ENCODE measurements at regions not wholly inside any gene's neighbourhood (a gene's known extent, or its start where the extent isn't known, plus 50 kb on each side); places are given as distances from the start of the nearest gene placed in this dataset.

- no peak overlapping the region for H3K4me3 ChIP-seq (ENCODE audit: low read depth, low read length)
- in situ Hi-C loops (cut with HindIII; ENCODE audit: low pct_ligation_motif_present, low sequenced_read_pairs): no loop called here
Measured at GRCh38 chr12:127944211-127944899, 322.6 kb upstream of the TMEM132C start.

GRCh38 chr12:127957001-127957660, 309.8 kb upstream of the TMEM132C start:
- H3K27ac ChIP-seq: no peak overlapping the region
- H3K27me3 ChIP-seq (replicated peaks): no peaks in the 10 kb centered on the region
- no peak for TF ChIP-seq CTCF (IDR thresholded peaks at IDR 0.05; ENCODE audit: low read depth, low read length, missing control alignments)
- no peaks in the 10 kb centered on the region for H3K36me3 ChIP-seq (replicated peaks)
- DNase-seq: peak; percentile 52
- in situ Hi-C loops (cut with HindIII; ENCODE audit: low pct_ligation_motif_present, low sequenced_read_pairs): no loop called here
- no peak overlapping the region for H3K4me3 ChIP-seq (ENCODE audit: low read depth, low read length)

More at GRCh38 chr12:127944211-127944899, 322.6 kb upstream of the TMEM132C start:
- no peaks in the 10 kb centered on the region for H3K27me3 ChIP-seq (replicated peaks)
- no peak overlapping the region for H3K27ac ChIP-seq
- no peak for DNase-seq
- no peak for TF ChIP-seq CTCF (IDR thresholded peaks at IDR 0.05; ENCODE audit: low read depth, low read length, missing control alignments)
- H3K36me3 ChIP-seq (replicated peaks): no peaks in the 10 kb centered on the region

- TF ChIP-seq CTCF (IDR thresholded peaks at IDR 0.05; ENCODE audit: low read depth, low read length, missing control alignments): no peak
- Histone ChIP-seq H3K36me3 (replicated peaks) (no peaks in the 10 kb centered on the region), H3K27me3 (replicated peaks) (no peaks in the 10 kb centered on the region), H3K4me3 (ENCODE audit: low read depth, low read length) (no peak overlapping the region), H3K27ac (no peak overlapping the region)
- DNase-seq: no peak
- in situ Hi-C loops (cut with HindIII; ENCODE audit: low pct_ligation_motif_present, low sequenced_read_pairs): no loop called here
Measured at GRCh38 chr12:127962303-127962702, 304.7 kb upstream of the TMEM132C start.

GRCh38 chr12:127963933-127964332, 303.0 kb upstream of the TMEM132C start:
- no peak overlapping the region for H3K27ac ChIP-seq
- no peak for DNase-seq
- TF ChIP-seq CTCF (IDR thresholded peaks at IDR 0.05; ENCODE audit: low read depth, low read length, missing control alignments): no peak
- no peaks in the 10 kb centered on the region for H3K36me3 ChIP-seq (replicated peaks)
- H3K4me3 ChIP-seq (ENCODE audit: low read depth, low read length): no peak overlapping the region
- H3K27me3 ChIP-seq (replicated peaks): no peaks in the 10 kb centered on the region
- in situ Hi-C loops (cut with HindIII; ENCODE audit: low pct_ligation_motif_present, low sequenced_read_pairs): no loop called here

GRCh38 chr12:127964717-127965116, 302.3 kb upstream of the TMEM132C start:
- Histone ChIP-seq H3K27ac (no peak overlapping the region), H3K4me3 (ENCODE audit: low read depth, low read length) (no peak overlapping the region), H3K27me3 (replicated peaks) (no peaks in the 10 kb centered on the region), H3K36me3 (replicated peaks) (no peaks in the 10 kb centered on the region)
- in situ Hi-C loops (cut with HindIII; ENCODE audit: low pct_ligation_motif_present, low sequenced_read_pairs): no loop called here
- DNase-seq: peak; percentile 77
- peak; percentile 56 for TF ChIP-seq CTCF (IDR thresholded peaks at IDR 0.05; ENCODE audit: low read depth, low read length, missing control alignments)
